GM18507 (cell line): ENCODE measurements at regions not wholly inside any gene's neighbourhood (a gene's known extent, or its start where the extent isn't known, plus 50 kb on each side); places are given as distances from the start of the nearest gene placed in this dataset.

ENCODE experiments used
- DNase-seq: peaks from one replicate; pipeline ENCODE4 v3.0.0; 2011; ENCODE audit warnings: low read depth; ENCODE audit not compliant: insufficient read length; ENCODE audit errors: extremely low spot score
- FAIRE-seq: peaks from 2 replicates; lab custom pipeline; 2011; peaks lifted over from hg19 to GRCh38; lab: Jason Lieb, UNC

GRCh38 chr11:70675697-70676374, 277.5 kb downstream of the CTTN start:
- no peak for FAIRE-seq
- no peak for DNase-seq

GRCh38 chr11:70677232-70677916, 279.0 kb downstream of the CTTN start:
- FAIRE-seq, result no peak

GRCh38 chr11:70678931-70679900, 280.9 kb downstream of the CTTN start:
- FAIRE-seq, result no peak
- no peak for DNase-seq

More at GRCh38 chr11:70677232-70677916, 279.0 kb downstream of the CTTN start:
- DNase-seq, result no peak

DNA sequence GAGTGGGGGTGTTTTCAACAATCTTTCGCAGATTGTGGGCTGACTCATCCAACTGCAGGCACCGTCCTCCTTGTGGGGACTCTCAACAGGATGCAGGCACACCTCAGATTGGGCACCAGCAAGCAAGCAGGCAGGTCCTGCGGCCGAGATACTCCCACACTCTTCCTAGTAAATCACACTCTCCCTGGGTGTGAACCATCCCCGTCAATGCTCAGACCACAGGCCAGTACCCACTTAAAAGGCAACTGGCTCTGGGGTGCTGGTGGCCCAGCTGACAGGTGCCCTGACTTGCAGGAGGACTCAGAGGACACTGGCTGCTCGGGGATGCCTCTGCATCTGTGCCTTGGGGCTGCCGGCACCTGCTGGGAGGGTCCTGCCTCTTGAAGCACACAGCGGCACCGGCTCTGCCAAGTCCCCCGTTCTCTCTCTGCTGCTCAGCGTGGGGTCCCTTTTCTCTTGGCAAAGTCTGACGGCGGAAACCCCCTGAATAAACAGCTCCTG, 282.5 kb downstream of the CTTN start:
- FAIRE-seq (no peak), DNase-seq (no peak)

DNA sequence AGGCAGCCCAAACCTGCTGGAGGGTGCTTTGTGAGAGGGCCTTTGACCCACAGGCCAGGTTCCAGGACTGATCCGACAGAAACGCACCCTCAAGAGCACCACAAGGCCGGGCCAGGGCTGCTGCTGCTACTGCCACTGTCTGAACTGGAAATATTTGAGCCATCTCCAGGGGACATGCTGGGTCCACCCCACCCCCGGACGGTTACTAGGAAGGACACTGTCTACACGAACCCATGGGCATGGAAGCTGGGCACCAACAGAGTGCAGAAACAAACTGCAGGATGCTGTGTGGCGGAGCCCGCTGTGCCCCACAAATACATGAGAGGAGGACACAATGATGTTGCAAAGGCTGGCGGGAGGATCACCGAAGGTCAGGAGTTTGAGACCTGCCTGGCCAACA, 283.7 kb downstream of the CTTN start:
- DNase-seq (no peak), FAIRE-seq (no peak)

DNA sequence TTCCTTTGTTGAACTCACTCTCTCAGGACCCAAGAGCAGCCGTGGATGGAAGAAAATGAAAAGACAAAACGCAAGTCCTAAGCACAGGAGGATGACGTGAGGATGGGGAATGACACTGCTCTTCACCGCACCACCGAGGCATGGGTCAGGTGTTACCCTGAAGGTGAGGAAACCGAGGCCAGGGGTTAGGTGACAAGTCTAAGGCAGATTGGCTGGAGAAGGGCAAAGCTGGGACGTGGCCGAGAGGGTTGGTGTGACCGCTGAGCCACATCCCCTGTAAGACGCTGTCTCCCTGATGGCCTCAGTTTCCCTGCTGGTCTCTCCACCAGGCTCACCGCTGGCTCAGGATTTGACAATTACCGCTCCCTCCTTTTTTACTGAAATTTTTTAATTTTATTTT, 284.4 kb downstream of the CTTN start:
- FAIRE-seq (no peak), DNase-seq (no peak)

DNA sequence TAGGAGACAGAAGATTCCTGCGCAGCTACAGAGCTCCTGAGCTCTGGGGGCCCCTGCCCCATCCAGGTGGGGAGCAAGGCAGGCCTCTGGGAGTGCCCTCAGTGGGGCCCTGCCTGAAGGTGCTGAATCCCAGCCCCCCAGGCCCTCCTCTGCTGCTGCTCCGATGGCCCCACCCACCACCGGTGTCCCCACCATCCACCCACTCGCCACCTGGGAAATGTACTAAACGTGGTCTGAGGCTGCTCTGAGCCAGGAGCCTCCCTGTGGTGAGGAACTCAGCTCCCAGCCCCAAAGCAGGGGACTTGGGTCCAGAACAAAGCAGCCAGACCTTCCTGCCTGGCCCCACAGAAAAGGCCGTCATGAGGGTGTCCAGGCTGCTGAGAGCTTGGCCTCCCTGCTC, 289.4 kb downstream of the CTTN start:
- FAIRE-seq, result no peak
- no peak for DNase-seq

GRCh38 chr11:70688142-70688541, 289.8 kb downstream of the CTTN start:
- FAIRE-seq, result no peak

DNA sequence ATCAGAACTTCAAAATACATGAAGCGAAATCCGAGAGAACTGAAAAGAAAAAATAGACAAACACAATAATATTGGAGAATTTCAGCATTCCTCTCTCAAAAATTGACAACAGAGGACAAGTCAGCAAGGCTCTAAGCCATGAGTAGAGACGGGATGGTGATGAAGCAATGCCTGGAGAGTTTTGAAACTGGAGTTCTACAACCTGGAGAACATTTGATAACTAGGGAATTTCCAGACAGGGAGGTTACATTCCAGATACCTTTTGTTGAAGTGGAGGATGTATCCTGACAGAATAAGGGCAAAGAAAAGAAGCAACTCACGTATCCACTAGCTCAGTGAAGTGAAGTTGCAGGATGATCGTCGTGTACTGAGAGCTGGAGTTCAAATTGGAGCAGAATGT, 291.4 kb downstream of the CTTN start:
- no peak for FAIRE-seq
- no peak for DNase-seq

More at GRCh38 chr11:70688142-70688541, 289.8 kb downstream of the CTTN start:
- DNase-seq, result no peak

DNA sequence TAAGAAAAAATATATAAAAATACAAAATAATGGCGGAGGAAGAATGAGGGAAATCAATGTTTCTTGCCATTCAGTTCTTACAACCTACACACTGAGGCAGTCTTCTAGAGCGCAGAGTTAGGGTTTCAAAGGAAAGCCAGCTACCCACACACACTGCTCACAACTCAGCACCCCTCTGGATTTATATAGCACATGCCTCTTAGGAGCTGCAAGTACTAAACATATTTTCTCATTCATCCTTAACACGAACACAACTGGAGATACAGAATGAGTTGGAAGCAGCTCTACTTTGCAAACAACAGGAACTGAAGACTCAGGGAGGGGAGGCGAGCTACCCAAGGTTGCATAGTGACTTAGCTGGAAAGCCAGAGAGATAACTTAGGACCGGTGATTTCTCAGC, 293.8 kb downstream of the CTTN start:
- FAIRE-seq (no peak), DNase-seq (no peak)

- DNase-seq (no peak), FAIRE-seq (no peak)
These were observed 296.0 kb downstream of the CTTN start for GRCh38 chr11:70694371-70694770.

DNA sequence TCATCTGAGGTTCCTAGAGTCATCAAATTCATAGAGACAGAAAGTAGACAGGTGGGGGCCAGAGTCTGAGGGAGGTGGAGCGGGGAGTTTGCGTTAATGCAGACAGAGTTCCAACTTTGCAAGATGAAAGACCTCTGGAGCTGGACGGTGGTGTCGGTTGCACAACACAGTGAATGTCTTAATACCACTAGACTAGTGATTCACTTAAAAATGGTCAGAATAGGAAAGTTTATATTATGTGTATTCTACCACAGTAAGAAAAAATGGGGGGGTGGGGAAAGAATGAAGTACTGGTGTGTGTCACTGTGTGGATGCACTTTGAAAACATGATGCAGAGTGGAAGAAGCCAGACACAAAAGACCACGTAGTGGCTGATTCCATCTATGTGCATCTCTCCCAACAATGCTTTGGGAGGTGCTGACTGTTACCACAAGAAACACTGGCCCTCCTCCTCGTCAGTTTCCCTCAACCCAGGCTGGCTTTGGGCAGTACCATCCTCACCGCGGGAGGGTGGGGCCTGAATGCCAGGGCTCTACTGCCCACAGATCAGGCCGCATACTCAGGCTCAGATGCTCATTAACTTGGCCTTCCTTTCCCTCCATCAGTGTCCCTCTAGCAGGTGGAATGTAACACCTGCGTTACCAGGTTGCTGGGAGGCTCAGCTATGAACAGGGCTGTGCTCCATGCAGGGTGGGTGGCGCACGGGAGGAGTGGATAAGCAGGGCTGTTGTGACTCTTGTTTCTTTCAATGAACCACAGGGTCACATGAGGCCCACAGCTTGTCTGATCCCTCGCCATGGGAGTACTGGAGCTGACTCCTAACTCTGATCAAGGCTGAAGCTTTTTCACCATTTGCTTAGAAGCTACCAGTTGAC, 297.0 kb downstream of the CTTN start:
- FAIRE-seq (no peak), DNase-seq (no peak)

GRCh38 chr11:70696076-70696475, 297.7 kb downstream of the CTTN start:
- no peak for FAIRE-seq

GRCh38 chr11:70696564-70696963, 298.2 kb downstream of the CTTN start:
- DNase-seq (no peak), FAIRE-seq (no peak)

More at GRCh38 chr11:70696076-70696475, 297.7 kb downstream of the CTTN start:
- DNase-seq, result no peak

GRCh38 chr11:70697701-70698100, 299.4 kb downstream of the CTTN start:
- FAIRE-seq (no peak), DNase-seq (no peak)

- DNase-seq (no peak), FAIRE-seq (no peak)
These were observed 300.5 kb downstream of the CTTN start for GRCh38 chr11:70698871-70699270.

DNA sequence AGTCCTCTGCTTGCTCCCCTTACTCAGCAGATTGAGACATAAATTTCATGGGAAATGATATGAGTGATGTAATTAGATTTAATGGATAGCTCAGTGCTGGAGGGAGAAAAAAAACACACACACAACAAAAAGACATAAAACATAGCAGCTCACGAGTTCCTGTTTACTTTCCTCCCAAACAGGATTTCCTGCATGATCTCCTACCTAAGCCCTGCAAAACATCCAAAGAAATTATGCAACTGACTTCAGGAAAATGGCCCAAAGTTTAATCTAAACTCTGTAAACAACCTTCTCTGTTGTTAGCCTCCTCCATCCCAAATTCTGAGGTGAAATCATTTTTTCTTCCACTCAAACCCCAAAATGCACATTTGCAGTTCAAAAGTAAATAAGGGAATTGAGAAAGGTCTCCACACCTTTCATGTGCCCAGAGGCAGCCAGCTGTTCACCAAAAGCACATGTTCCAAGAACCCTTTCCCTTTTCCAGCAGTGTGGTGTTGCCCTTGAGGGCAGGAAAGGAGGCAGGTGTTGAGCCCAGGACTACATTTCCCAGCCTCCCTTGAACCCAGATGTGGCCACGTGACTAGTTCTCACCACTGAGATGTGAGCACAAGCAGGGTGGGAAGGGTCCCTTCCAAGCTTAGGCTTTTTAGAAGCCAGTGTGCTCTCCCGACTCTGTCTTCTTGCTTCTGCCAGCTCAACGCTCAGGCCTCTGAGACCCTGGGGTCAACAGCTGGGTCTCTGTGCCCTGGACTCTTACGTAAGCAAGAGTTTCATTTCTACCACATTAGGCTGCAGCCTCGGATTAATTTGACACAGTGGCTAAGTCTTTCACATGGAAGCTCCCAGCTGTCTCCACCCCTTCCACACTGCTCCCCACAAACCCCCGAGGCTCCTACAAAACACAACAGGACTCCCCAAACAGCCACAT, 301.2 kb downstream of the CTTN start:
- DNase-seq, result no peak
- no peak for FAIRE-seq

GRCh38 chr11:70700453-70700852, 302.1 kb downstream of the CTTN start:
- FAIRE-seq, result no peak

More at GRCh38 chr11:70700453-70700852, 302.1 kb downstream of the CTTN start:
- no peak for DNase-seq
